B cell (primary cell): ENCODE measurements at regions not wholly inside any gene's neighbourhood (a gene's known extent, or its start where the extent isn't known, plus 50 kb on each side); places are given as distances from the start of the nearest gene placed in this dataset.

ENCODE experiments used
- ATAC-seq: fragments of 200-7000 bp; cut with Tn5 transposase; one replicate; pipeline ENCODE4 v1.10.0; 2021; ENCODE audit warnings: low read depth, mild to moderate bottlenecking, moderate number of reproducible peaks, moderate library complexity
- CTCF ChIA-PET: fragments of 350-600 bp; sonication (Branson Sonifier 250); formaldehyde crosslinking; loops from one replicate; lab custom pipeline; 2021; ENCODE audit warnings: antibody characterized with exemption, inconsistent platforms; lab: Charles Lee
- POLR2A ChIA-PET: fragments of 350-600 bp; sonication (Branson Sonifier 250); formaldehyde crosslinking; loops from one replicate; lab custom pipeline; 2021; ENCODE audit warnings: antibody characterized with exemption; lab: Charles Lee
- DNase-seq: peaks from one replicate; pipeline ENCODE4 v3.0.0; 2013
- H2AFZ ChIP-seq: 2 replicates; pipeline ENCODE4 v1.6.1; 2012; ENCODE audit warnings: mild to moderate bottlenecking, low read depth, low read length; ENCODE audit not compliant: insufficient read depth, poor library complexity, severe bottlenecking
- H3K27ac ChIP-seq, 2 donors: 1 replicate in 1 of 2; 2 replicates in 1 of 2; pipeline ENCODE4 v1.5.1; 2012 to 2013; ENCODE audit warnings: low read length in 2 of 2, mild to moderate bottlenecking in 2 of 2, moderate library complexity in 1 of 2
- H3K27me3 ChIP-seq, 4 experiments: fragments of 200-600 bp in 1 of 4; sonication (generic) in 1 of 4; replicated peaks in 1 of 4; 1 replicate in 2 of 4; 2 replicates in 2 of 4; pipeline versions ENCODE4 v1.6.1 to v1.7.0; 2013 to 2016; ENCODE audit warnings: low read length in 3 of 4, mild to moderate bottlenecking in 2 of 4, mixed read lengths in 1 of 4, moderate library complexity in 1 of 4; ENCODE audit not compliant: insufficient read depth in 4 of 4, control insufficient read depth in 3 of 4; ENCODE audit errors: control extremely low read depth in 1 of 4
- H3K36me3 ChIP-seq, 2 experiments: replicated peaks in 1 of 2; 1 replicate in 1 of 2; 2 replicates in 1 of 2; pipeline versions ENCODE4 v1.6.1 to v1.7.1; 2013; ENCODE audit warnings: low read length in 1 of 2; ENCODE audit not compliant: insufficient read depth in 2 of 2, control insufficient read depth in 1 of 2; ENCODE audit errors: control extremely low read depth in 1 of 2, extremely low read depth in 1 of 2
- H3K4me1 ChIP-seq, 2 donors: fragments of 200-600 bp in 1 of 2; sonication (generic) in 1 of 2; 1 replicate in 1 of 2; 2 replicates in 1 of 2; pipeline versions ENCODE4 v1.5.1 to v1.6.1; 2013 to 2017; ENCODE audit warnings: low read length in 2 of 2; ENCODE audit not compliant: control insufficient read depth in 2 of 2, insufficient read depth in 2 of 2
- H3K4me2 ChIP-seq: replicated peaks from 2 replicates; pipeline ENCODE3; 2012; ENCODE audit warnings: mild to moderate bottlenecking, low read depth, low read length; ENCODE audit not compliant: poor library complexity, severe bottlenecking
- H3K4me3 ChIP-seq, 5 experiments: fragments of 200-600 bp in 1 of 5; sonication (generic) in 1 of 5; 1 replicate in 3 of 5; 2 replicates in 2 of 5; pipeline versions ENCODE4 v1.5.1 to v1.7.0; 2011 to 2016; ENCODE audit warnings: low read length in 4 of 5, mild to moderate bottlenecking in 4 of 5, low read depth in 2 of 5, control low read depth in 1 of 5, moderate library complexity in 1 of 5; ENCODE audit not compliant: insufficient read depth in 1 of 5; ENCODE audit errors: control extremely low read depth in 1 of 5, extremely low read depth in 1 of 5
- H3K79me2 ChIP-seq: fragments of 200-600 bp; sonication (generic); one replicate; pipeline ENCODE4 v1.6.0; 2016; ENCODE audit warnings: low read length; ENCODE audit not compliant: control insufficient read depth, insufficient read depth
- H3K9ac ChIP-seq: fragments of 200-600 bp; sonication (generic); 2 replicates; pipeline ENCODE4 v1.6.1; 2017; ENCODE audit warnings: mild to moderate bottlenecking, low read length, moderate library complexity
- H3K9me3 ChIP-seq, 3 donors: one replicate each; pipeline versions ENCODE4 v1.6.1 to v1.7.1; 2013; ENCODE audit warnings: low read length in 2 of 3; ENCODE audit not compliant: control insufficient read depth in 2 of 3, insufficient read depth in 1 of 3; ENCODE audit errors: control extremely low read depth in 1 of 3
- H4K20me1 ChIP-seq: 2 replicates; pipeline ENCODE4 v1.6.0; 2012; ENCODE audit warnings: mild to moderate bottlenecking, low read length; ENCODE audit not compliant: insufficient read depth, control insufficient read depth, poor library complexity, severe bottlenecking
- H3K27ac Mint-ChIP-seq: one replicate; pipeline ENCODE4 v1.8.0; 2021; ENCODE audit warnings: mixed read lengths
- H3K27me3 Mint-ChIP-seq: one replicate; pipeline ENCODE4 v1.8.0; 2021; ENCODE audit warnings: mixed read lengths
- H3K4me1 Mint-ChIP-seq: one replicate; pipeline ENCODE4 v1.8.0; 2021; ENCODE audit warnings: mixed read lengths
- H3K4me3 Mint-ChIP-seq: one replicate; pipeline ENCODE4 v1.8.0; 2021; ENCODE audit warnings: mixed read lengths
- H3K9me3 Mint-ChIP-seq: one replicate; pipeline ENCODE4 v1.8.0; 2022; ENCODE audit warnings: mixed read lengths; ENCODE audit not compliant: insufficient read depth
- CTCF ChIP-seq: fragments of 200-600 bp; IDR thresholded peaks from one replicate; pipeline ENCODE4 v1.8.0; 2022; ENCODE audit warnings: antibody characterized with exemption, mild to moderate bottlenecking
- EZH2 ChIP-seq: IDR thresholded peaks from 2 replicates; pipeline ENCODE4 v1.6.1; 2012; ENCODE audit warnings: borderline replicate concordance, low read depth, mild to moderate bottlenecking, moderate library complexity, low read length; ENCODE audit not compliant: insufficient read depth, poor library complexity, severe bottlenecking
- WGBS: methylation state at CpG from one replicate; pipeline ENCODE4 v1.1.5; 2013; ENCODE audit warnings: missing lambda C conversion rate; ENCODE audit not compliant: insufficient coverage; 5-methylcytosine and 5-hydroxymethylcytosine counted together
- intact Hi-C: fragments of 100-400 bp; cut with micrococcal nuclease; formaldehyde crosslinking; loops from one replicate; pipeline ENCODE4 v1.10.0; 2022

GRCh38 chr12:131192951-131193350 lies 239.2 kb downstream of the ADGRD1 start:
- Histone ChIP-seq H3K4me2 (no peak overlapping the region), H3K4me3 (no peak overlapping the region), H3K79me2 (no peaks in the 10 kb centered on the region), H3K9ac (no peak overlapping the region), H3K27ac (no peak overlapping the region), H4K20me1 (no peaks in the 10 kb centered on the region), H3K9me3 (peaks cover 0 to 18% (median 4%) of the 10 kb centered on the region in 3 donors), H3K4me1 (no peaks in the 10 kb centered on the region), H3K36me3 (no peaks in the 10 kb centered on the region), H2AFZ (no peak overlapping the region), H3K27me3 (peaks cover 0 to 3% (median 0%) of the 10 kb centered on the region in 4 experiments)
- Mint-ChIP-seq H3K4me1 (no peaks in the 10 kb centered on the region), H3K9me3 (no peaks in the 10 kb centered on the region), H3K27ac (no peak overlapping the region), H3K27me3 (no peaks in the 10 kb centered on the region), H3K4me3 (no peak overlapping the region)
- DNase-seq (no peak), ATAC-seq (no peak)
- 91% methylated on average over 6 of the region's 7 CpGs for WGBS
- TF ChIP-seq EZH2 (no peak), CTCF (no peak)
- intact Hi-C loops, result no loop called here
- ChIA-PET POLR2A (no interaction called here), CTCF (no interaction called here)

DNA sequence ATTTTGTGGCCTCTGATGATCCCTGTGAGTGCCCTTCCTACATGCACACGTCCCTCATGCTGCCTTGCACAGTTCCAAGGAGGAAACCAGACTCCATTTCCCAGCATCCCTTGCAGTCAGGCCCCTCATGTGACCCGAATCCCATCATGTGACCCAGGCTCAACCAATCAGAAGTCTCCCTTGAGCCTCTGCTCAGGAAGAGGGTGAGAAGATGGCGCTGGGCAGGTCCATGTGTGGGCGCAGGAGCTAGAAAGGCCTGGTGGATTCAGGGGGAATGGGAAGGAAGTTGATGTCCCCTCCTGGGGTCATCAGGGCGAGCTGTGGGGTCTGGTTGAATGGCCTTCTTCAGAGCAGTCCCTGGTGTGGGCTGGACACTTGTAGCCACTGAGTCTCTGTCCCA lies 240.5 kb downstream of the ADGRD1 start:
- DNase-seq (no peak), ATAC-seq (no peak)
- POLR2A ChIA-PET, result no interaction called here
- no peak overlapping the region for H3K4me2 ChIP-seq
- H2AFZ ChIP-seq, result no peak overlapping the region
- Mint-ChIP-seq H3K9me3 (no peaks in the 10 kb centered on the region), H3K4me1 (no peaks in the 10 kb centered on the region), H3K27me3 (no peaks in the 10 kb centered on the region), H3K4me3 (no peak overlapping the region), H3K27ac (no peak overlapping the region)
- H3K36me3 ChIP-seq, result no peaks in the 10 kb centered on the region
- TF ChIP-seq CTCF (no peak), EZH2 (no peak)
- no peaks in the 10 kb centered on the region for H3K79me2 ChIP-seq
- no peak overlapping the region for H3K4me3 ChIP-seq
- peaks cover 0 to 3% (median 0%) of the 10 kb centered on the region in 4 experiments for H3K27me3 ChIP-seq
- H3K4me1 ChIP-seq, result no peaks in the 10 kb centered on the region
- no peak overlapping the region for H3K9ac ChIP-seq
- H3K27ac ChIP-seq, result no peak overlapping the region
- no peaks in the 10 kb centered on the region for H4K20me1 ChIP-seq
- H3K9me3 ChIP-seq, result peaks cover 0 to 7% (median 0%) of the 10 kb centered on the region in 3 donors
- intact Hi-C loops, result no loop called here
- WGBS, result 86% methylated on average over 4 of the region's 5 CpGs
- CTCF ChIA-PET, result no interaction called here
